Activated T-cell treated with anti-CD3 and anti-CD28 coated beads, Interleukin-2, amount 50 U/mL, for 48 hours (primary cell): ENCODE measurements at regions not wholly inside any gene's neighbourhood (a gene's known extent, or its start where the extent isn't known, plus 50 kb on each side); places are given as distances from the start of the nearest gene placed in this dataset.

ENCODE experiments used
- DNase-seq, 2 experiments: peaks; one replicate each; pipeline ENCODE4 v3.0.0-alpha.2; 2020

DNA sequence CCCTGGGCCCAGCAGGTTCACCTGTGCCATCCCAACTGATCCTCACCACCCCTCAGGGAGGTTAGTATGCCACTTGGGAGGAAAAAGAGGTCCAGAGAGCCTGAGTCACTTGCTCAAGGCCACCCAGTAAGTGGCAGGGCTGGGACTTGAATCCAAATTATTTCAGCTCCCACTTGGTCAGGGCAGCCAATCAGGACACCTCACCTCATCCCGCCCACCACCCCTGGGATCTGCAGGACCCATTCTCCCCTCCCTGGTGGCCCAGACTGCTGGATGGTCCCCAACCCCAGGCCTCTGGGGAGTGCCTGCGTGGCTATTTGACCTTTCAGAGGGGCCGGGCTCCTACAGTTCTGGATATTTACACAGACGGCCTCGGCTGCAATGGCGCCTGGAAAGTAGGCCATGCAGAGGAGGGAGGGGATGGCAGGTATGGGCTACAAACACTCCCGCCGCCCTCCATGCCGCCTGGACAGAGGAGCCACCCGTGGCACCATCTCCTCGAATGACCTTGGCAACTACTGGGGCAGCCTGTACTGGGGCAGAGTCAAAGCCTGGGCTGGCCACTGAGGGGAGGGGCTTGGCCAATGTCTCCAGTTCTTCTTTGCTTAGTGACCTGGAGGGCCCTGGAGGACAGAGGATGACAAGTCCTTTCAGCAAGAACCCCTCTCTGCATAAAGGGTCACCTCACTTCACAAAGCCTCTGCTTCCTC, 153.6 kb upstream of the LINGO1 start:
- no peak for DNase-seq

DNA sequence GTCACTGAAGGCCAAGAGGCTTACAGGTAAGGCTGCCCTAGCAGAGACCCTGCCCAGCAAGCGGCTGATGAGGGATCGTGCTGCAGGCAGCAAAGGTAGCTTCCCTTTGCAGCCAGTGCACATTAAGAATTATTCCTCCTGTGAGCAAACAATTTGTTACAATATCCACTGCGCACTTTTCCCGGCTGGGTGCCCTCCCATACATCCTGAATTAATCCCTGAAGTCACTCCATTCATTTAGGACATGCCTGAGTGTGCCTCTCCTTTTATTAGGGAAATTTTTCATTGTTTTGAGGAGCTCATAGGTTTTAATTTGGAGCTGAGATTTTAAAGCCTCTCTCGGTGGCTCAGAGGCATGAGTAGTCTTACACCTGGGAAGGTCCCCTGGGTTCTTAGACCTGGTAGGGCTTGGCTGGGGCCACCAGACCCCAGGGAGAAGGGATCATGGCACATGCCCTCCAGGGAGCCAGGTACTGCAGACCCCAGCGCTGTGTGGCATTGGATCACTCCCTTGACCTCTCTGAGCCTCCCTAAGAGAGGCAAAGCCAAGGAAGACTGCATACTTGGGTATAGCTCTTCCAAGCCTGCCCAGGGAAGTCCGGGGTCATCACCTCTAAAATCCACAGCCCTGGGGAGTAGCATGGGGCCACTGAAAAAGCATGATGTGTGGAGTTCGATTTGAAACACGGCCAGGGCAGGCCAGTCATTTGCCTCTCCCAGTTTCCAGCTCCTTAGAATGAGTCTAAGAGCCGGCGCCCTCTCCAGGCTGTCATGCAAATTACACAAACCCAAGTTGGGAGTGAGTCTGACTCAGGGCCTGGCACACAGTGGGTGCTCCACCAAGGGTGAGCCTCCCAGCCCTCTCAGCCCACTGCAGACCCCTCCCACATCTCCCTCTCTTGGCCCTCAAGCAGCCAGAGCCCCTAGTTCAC, 151.9 kb upstream of the LINGO1 start:
- DNase-seq: peak; percentile 52 to 59

DNA sequence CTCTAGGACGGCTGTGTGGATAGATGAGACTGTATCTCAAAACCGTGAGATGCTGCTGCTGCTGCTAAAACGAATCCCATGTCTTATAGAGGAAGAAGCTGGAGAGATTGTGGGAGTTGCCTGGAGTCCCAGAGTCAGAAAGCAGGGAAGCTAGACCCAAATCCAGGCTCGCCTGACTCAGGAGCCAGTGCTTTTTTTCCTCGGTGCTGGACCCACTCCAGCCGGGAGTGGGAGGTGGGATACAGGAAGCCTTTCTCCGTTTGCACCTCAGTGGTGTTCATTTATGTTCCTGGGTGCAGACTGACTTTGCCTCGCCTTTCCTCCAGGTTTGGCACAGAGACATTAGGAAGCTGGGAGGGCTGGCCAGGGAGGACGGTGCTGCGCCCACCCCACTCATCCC, 150.9 kb upstream of the LINGO1 start:
- DNase-seq: no peak

DNA sequence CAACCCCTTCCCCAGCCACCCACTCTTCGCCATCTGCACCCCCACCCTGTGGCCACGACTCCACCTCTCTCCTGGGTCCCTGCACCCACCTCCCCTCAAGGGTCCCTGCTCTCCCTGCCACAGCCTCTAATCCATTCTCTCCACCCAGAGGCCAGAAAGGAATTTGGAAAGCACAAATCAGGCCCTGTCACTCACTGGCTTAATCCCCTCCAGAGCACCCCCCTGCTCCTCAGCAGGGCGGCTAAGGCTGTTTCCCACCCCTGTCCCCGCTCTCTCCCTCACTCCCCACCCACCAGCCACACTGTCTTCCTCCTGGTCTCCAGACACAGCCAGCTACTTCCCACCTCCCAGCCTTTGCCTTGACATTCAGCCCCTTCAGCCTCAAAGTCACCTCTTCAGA, 150.0 kb upstream of the LINGO1 start:
- DNase-seq: no peak

DNA sequence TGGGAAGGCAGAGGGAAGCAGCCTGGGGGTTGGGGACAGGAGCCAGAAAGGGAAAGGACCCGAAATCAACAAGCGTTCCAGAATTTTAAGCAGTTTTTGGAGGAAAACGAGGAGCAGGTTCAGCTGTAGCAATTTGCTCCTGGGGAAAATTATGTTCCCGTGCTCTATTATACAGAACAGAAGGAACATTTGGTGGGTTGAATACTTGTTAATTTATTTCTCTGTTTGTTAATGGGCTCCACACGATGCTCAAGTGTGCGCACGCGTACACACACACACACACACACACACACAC, 149.2 kb upstream of the LINGO1 start:
- no peak for DNase-seq

DNA sequence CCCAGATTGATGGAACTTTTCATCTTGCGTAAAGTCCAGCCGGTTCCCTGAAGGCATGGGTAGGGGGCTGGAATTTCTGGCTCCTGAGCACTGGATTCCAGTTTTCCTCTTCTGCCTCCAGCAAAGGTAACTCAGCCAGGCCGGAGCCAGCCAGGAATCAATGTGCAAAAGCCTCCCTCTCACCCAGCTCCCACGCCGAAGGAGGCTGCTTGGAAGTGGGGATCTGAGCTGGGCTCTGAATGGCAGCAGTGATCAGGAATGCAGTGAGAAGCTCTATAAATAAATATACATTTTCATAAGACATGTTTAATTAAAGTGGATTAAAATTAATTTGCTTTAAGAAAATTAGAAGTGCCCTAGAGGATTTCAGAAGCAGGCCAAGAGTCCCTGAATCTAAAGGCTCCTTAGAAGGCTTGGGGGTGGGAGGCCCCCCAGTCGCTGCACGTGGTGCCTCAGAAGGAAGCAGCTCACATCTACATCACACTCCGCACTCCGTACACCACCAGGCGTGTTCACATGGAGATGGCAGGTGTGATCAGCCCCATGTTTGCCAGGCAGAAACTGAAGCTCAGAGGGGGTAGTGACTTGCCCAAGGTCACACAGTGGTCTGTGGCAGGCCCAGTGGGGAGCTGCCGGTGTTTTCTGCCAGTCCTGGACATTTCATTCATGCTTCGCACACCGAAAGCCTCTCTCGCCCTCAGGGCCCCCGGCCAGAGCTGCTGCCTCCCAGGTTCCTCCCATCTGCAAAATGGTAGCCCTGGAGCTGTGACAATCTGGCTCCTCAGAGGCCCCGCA, 148.6 kb upstream of the LINGO1 start:
- no peak for DNase-seq

DNA sequence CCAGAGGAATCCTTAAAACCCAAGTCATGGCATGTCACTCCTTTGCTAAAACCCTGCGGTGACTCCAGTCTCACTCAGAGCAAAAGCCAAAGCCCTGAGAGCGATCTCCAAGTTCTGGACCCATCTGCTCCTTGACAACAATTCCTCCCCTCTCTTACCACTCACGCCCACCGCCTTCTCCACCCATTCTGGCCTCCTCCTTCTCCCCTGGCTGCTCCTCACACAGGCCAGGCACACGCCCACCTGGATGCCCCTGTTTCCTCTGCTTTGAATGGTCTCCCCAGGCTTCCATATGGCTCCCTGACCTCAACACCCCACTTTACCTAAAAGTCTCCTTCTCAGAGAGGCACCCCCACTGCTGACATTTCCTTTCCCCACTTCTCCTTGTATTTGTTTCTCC, 146.1 kb upstream of the LINGO1 start:
- DNase-seq: no peak

DNA sequence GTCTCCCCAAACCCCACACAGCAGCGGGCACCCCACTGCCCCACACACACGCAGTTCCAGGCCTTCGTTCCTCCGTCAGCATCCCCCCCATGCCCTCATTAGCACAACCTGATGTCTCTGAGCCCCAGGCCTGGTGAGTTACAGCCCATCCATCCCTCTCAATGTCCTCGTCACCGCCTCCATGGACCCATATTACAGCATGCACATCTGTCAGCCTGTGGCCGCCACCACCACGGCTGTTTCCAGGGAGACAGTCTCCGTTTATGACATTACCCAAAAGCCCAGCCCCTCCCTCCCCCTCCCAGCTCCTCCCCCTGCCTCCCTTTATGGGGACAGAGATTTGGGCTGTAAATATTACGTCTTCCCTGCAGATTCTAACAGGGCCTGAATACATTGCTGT, 143.1 kb upstream of the LINGO1 start:
- DNase-seq: no peak

DNA sequence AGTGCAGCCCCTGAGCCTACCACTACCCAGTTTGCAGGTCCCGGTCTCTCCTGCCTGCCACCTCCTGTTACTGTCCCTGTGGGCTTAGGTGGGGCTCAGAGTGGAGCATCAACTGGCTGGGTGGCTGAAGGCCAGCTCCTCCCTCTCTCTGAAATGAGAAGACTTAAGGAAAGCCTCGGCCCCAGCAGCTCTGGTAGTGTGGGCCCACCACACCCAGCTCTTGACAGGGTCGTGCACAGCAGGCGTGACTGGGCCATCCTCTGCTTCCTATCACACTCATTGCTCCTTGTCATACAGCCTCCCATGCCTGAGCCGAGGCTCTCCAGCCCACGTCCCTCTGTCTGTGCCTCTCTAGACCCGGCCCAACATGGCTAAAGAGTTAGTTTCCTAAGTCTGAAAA, 142.7 kb upstream of the LINGO1 start:
- no peak for DNase-seq

DNA sequence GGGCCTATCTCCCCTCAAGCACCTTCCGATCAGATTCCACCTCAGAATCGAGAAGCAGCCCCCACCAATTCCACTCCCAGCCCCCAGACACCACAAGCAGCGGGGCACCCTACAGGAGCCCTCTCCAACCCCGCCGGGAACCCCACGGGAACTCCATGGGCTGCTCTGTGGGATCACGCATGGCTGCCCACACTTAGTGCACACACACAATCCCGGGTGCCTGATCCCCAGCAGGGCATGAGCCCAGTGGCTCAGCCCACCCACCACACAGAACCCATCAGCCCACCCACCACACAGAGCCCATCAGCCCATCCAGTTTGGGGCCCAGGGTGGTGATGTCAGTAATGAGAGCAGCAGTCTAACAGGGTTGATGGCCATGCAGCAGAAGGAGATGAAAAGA, 141.6 kb upstream of the LINGO1 start:
- DNase-seq: no peak

DNA sequence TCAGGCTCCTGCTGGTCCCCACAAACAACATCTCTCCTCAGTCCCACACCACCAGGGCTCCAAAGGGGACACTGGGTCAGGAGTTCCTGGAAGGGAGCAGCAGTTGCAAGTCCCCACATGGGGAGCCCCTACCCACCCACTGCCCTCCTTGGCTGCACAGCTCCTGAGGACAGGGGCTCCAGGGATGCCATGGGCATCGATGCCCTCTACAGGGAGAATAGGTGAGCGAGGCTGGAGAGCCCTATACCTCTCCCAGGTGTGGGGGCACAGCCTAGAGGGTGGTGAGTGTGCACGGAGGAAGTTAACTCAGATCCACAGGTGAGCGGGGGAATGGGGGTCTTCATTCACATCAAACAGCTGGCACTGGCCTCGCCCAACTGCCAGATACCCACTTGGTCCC, 141.2 kb upstream of the LINGO1 start:
- no peak for DNase-seq

DNA sequence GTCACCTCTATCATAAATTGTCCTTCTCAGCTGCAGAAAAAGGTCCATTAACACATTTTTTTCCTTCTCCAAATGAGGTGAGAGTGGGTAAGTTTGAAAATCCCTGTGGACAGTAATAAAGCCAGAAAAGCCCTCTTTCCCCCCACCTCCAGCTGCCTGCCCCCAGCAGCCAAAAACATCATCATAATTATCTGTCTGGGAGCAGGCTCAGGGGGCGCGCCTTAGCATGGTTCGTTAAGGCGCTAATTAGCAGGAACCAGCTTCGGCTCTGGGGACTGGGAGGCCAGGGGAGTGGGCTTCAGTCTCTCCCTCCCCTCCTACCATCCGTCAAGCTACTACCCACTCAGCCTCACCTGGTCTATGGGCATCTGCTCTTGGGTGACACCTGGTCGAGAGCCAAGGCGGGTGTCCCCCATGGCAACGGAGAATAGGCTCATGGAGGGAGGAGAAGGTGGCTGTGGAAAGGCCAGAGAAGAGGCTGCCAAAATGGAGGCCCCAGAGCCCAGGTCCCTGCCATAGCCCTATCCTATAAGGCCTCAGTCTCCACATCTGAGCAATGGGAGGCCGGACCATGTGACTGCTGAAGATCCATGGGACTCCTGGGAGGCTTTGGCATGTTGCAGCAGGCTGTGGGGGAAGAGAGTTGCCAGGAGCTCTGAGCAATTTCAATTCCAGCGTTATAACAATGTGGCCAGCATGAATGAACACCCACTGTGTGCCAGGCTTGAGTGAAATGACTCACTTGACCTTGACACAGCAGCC, 140.1 kb upstream of the LINGO1 start:
- DNase-seq: no peak

DNA sequence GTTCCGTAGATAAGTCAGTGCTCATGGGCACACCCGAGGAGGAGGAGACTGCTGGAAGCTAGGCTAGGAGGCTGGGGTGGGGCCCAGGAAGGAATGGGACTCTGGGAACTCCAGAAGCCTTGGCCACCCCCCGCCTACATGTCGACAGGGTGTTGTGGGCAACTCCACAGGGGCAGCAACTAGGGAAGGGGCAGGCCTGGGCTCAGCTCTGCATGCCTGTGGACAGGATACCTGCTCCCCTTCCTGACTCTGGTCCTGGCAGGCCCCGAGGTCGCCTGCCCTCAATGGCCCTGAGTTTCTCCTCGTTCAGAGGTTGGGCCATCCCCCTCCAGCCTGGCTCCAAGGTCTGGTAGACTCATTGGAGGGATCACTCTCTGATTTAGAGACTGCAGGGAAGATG, 138.9 kb upstream of the LINGO1 start:
- DNase-seq: no peak

DNA sequence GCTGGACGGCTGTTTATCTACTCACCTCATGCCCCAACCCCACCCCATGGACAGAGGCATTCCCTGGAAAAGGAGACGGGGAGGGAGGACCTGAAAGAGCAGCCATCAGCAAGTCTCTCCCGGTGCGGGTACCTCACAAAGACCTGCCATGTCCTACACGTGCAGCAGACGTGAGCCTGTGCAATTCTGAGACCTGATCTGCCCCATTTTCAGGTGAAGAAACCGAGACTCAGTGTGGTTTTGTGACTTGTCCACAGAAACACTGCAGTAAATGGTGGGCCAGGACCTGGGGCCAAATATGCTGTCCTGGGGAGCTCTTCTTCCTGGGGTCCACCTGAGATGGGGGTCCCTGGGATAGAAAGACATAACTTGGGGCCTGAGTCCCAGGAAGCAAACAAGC, 137.0 kb upstream of the LINGO1 start:
- no peak for DNase-seq

DNA sequence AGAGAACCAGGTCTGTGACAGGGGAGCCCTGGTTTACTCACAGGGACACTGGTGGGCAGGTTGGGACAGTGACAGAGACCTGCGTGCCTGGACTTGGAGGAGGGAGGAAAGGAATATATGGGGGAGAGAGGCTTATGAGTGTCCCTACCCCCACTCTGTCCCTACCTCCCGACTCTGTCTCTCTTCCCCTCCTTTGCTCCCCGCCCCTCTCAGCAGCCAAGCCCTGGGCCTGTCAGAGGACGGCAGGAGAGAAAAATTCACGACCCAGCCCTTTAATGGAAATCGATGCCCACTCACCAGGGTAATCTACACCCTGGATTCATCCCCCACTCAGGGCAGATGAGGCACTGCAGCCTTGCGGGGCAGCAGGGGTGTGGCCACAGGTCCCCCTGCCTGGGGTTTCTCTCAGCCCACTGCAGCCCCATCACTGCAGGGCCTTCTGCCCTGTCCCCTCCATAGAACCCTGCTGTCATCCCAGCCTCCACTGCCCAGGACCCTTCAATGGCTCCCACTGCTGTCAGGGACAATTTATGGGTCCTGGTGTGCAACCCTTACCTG, 135.9 kb upstream of the LINGO1 start:
- DNase-seq: no peak

DNA sequence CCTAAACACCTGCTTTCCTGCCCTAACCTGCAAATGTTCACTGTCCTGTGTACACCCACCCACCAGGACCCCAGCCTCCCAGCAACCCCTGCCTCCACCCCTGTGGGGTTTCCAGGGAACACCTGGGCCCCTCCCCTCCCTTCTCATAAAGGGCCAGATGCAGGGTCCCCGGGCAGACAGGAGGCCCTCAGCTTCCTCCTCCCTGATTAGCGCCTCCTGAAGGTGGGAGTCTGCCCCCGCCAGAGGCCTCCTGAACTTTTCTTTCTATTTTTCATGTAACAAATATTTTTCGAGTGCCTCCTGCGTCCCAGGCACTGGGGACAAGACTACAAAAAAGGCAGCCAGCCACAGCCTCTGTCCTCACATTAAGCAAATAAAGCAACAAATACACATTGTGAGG, 135.4 kb upstream of the LINGO1 start:
- no peak for DNase-seq

DNA sequence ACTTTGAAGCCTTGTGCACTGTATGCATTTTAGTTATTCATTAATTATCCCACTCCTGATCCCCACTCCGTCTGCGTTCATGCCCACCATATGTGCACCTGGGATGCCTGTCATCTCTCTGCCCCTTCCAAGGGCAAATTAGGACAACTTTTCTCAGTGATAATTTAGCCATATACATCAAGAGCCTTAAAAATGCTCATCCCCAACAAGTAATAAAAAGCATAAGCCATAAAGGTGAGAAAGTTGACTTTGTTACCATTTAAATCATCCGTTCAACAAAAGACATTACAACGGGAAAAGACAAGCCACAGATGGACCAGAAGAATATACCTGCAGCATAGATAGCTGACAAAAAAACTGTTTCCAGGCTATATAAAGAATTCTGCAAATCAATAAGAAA, 131.4 kb upstream of the LINGO1 start:
- no peak for DNase-seq

DNA sequence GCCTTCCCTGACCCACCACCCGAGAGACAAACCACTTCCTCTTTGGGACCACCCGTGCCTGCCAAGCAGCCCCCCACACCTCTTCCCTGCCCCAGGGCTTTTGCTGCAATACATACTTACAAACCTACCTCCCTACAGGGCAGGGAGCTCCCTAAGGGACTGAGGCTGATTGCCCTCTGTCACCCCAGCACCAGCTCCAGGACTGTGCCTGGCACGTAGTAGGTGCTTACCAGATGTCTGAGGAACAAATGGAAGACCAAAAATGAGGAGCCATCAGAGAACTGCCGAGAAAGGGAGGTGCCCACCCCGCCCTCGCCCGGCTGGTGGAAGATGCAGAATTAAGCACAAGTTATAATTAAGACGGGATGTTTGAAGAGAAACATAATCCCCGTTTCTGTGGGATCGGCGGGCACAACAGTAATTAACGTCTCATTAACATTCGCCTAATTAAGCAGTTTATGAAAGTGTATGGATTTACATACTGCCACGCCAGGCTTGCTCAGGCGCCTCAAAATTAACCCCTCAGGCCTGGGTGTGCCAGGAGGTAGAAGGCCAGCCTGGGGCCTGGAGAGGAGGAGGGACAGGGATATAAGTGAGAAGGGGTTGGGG, 130.1 kb upstream of the LINGO1 start:
- DNase-seq: no peak

DNA sequence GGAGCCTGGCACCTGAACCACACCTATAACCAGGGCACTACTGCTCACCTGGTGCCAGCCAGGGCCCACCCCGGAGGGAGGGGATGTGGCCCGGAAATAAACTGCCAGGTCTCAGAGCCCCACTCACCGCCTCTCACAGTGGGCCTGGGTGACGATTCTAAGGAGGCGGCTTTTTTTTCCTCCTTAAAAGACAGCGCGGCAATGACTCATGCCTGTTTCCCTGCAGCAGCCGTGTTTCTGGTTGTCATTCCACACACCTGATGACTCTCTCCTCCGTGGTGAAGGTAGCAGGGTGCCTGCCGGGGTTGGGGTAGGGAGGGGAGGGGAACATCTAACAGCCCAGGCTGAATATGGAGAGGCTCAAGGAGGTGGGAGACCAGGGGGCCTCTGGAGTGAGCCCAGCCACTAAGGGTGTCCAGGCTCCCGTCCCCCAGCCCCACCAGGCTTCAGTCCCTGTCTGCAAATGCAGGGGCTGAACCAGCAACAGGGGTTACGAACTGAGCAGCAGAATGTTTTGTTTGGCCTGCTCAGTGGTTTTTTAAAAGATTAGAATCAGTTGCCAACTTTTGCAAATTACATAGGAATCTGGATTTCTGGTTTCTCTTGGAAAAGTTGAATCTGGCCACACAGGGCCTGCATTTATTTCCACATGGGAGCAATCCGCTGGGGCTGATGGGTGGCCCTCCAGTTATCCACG, 127.3 kb upstream of the LINGO1 start:
- DNase-seq: no peak

DNA sequence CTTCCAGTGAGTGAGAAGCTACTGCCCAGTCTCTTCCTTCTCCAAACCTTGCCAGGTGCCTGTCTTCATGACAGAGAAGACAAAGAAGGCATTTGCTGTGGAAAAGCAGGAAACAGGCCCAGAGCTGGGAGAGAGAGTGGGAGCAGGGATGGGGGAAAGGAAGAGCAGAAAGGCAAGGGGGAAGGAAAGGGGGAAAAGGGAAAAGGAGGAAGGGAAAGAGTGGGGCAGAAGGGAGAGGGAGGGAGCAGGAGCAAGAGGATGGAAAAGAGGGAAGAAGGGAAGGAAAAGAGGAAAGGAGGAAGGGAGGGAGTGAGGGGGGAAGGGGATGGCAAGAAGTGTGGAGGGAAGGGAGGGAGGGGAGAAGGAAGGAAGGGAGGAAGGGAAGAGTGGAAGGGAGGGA, 121.2 kb upstream of the LINGO1 start:
- no peak for DNase-seq

DNA sequence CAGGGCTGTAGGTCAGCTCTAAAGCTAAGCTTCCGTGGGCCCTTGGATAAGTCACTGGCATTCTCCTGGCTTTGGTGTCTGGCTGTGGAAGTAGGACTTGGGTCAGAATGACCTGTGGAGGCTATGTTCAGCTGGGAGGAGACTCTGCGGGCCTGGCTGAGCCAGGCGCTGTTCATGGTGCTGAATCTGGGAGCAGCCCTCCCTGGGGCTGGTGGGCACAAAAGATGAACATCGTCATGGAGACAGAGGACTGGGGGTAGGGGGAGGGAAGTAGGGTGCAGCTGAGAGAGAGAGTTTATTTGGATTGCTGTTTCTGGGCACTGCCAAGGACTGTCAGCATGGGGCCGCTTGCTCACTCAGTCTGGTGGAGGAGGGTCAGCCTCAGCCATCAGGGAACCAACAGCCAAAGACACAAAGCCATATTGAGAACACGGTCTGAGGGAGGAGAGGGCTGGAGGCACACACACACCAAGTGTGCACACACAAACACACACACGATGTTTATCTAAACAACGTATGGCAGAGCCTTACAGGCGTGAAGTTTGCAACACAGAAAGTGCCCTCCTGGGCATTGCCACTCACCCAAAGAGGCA, 120.7 kb upstream of the LINGO1 start:
- DNase-seq: no peak
